Neutrophil (primary cell): ENCODE measurements at regions not wholly inside any gene's neighbourhood (a gene's known extent, or its start where the extent isn't known, plus 50 kb on each side); places are given as distances from the start of the nearest gene placed in this dataset.

Experiments
- H3K27ac ChIP-seq: fragments of 200-600 bp; sonication (generic); 2 replicates; pipeline ENCODE4 v1.5.1; 2016; ENCODE audit warnings: mild to moderate bottlenecking, moderate library complexity
- H3K27me3 ChIP-seq: fragments of 200-600 bp; sonication (generic); 2 replicates; pipeline ENCODE4 v1.6.0; 2016; ENCODE audit warnings: mild to moderate bottlenecking
- H3K36me3 ChIP-seq: fragments of 200-600 bp; sonication (generic); 2 replicates; pipeline ENCODE4 v1.5.1; 2017
- H3K4me1 ChIP-seq, 2 experiments: fragments of 200-600 bp in 1 of 2; sonication (generic) in 1 of 2; 1 replicate in 1 of 2; 2 replicates in 1 of 2; pipeline versions ENCODE4 v1.5.1 to v1.6.1; 2013 to 2016; ENCODE audit warnings: low read depth in 1 of 2, low read length in 1 of 2, mild to moderate bottlenecking in 1 of 2, moderate library complexity in 1 of 2; ENCODE audit not compliant: control insufficient read depth in 1 of 2, insufficient read depth in 1 of 2
- H3K4me3 ChIP-seq, 2 experiments: fragments of 200-600 bp in 1 of 2; sonication (generic) in 1 of 2; 1 replicate in 1 of 2; 2 replicates in 1 of 2; pipeline ENCODE4 v1.5.1; 2013 to 2016; ENCODE audit warnings: low read depth in 1 of 2, low read length in 1 of 2, mild to moderate bottlenecking in 1 of 2, moderate library complexity in 1 of 2
- H3K9me3 ChIP-seq: fragments of 200-600 bp; sonication (generic); 2 replicates; pipeline ENCODE4 v1.5.1; 2016
- TF ChIP-seq, protein P1 (sequence below): fragments of 200-600 bp; sonication (generic); IDR thresholded peaks from 2 replicates; pipeline ENCODE4 v1.5.1; 2016; ENCODE audit warnings: antibody characterized with exemption

GRCh38 chr4:19496756-19497155, 754.9 kb upstream of the SLIT2 start:
- Histone ChIP-seq H3K27ac (no peak overlapping the region), H3K36me3 (no peaks in the 10 kb centered on the region), H3K9me3 (no peaks in the 10 kb centered on the region), H3K4me1 (no peaks in the 10 kb centered on the region), H3K27me3 (no peaks in the 10 kb centered on the region), H3K4me3 (no peak overlapping the region)
- TF ChIP-seq, protein P1, sequence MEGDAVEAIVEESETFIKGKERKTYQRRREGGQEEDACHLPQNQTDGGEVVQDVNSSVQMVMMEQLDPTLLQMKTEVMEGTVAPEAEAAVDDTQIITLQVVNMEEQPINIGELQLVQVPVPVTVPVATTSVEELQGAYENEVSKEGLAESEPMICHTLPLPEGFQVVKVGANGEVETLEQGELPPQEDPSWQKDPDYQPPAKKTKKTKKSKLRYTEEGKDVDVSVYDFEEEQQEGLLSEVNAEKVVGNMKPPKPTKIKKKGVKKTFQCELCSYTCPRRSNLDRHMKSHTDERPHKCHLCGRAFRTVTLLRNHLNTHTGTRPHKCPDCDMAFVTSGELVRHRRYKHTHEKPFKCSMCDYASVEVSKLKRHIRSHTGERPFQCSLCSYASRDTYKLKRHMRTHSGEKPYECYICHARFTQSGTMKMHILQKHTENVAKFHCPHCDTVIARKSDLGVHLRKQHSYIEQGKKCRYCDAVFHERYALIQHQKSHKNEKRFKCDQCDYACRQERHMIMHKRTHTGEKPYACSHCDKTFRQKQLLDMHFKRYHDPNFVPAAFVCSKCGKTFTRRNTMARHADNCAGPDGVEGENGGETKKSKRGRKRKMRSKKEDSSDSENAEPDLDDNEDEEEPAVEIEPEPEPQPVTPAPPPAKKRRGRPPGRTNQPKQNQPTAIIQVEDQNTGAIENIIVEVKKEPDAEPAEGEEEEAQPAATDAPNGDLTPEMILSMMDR, result no peak

GRCh38 chr4:19494961-19495360, 756.7 kb upstream of the SLIT2 start:
- TF ChIP-seq, protein P1, result no peak
- Histone ChIP-seq H3K4me3 (no peak overlapping the region), H3K4me1 (no peaks in the 10 kb centered on the region), H3K36me3 (no peaks in the 10 kb centered on the region), H3K27ac (no peak overlapping the region), H3K27me3 (no peaks in the 10 kb centered on the region), H3K9me3 (no peaks in the 10 kb centered on the region)

GRCh38 chr4:19492606-19493005, 759.1 kb upstream of the SLIT2 start:
- Histone ChIP-seq H3K27me3 (no peaks in the 10 kb centered on the region), H3K9me3 (no peaks in the 10 kb centered on the region), H3K36me3 (no peaks in the 10 kb centered on the region), H3K4me3 (no peak overlapping the region), H3K27ac (no peak overlapping the region), H3K4me1 (no peaks in the 10 kb centered on the region)
- TF ChIP-seq, protein P1, result no peak

DNA sequence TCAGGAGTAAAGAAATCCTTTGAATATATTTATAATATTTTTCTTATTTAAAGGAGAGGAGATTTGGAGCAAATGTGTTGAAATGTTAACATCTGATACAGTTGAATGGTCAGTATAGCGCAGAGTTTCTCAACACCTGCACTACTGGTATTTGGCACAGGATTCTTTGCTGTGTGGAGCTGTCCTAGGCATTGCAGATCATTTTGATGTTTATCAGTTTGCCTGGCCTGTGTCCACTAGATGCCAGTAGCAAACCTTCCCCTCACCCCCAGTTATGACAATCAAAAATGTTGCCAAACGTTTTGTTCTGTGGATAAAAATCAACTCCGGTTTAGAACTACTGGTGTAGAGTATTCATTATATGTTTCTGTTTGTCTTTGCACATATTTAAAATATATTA, 765.3 kb upstream of the SLIT2 start:
- Histone ChIP-seq H3K27ac (no peak overlapping the region), H3K9me3 (no peaks in the 10 kb centered on the region), H3K27me3 (no peaks in the 10 kb centered on the region), H3K36me3 (no peaks in the 10 kb centered on the region), H3K4me1 (no peaks in the 10 kb centered on the region), H3K4me3 (no peak overlapping the region)
- TF ChIP-seq, protein P1, result no peak

DNA sequence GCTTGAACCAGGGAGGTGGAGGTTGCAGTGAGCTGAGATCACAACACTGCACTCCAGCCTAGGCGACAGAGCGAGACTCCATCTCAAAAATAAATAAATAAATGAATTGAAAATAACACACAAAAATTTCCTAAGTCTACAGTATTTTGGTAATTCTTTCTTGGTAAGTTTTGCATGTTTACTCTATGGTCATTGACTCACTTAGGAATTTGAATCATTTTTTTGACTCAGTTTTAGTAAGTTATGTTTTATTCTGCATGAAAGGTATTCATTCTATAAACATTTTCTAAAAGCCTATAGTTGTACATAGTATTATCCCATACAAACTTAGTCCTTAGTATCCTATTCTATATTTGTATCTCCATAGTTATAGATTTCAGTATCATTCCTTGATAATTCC, 772.9 kb upstream of the SLIT2 start:
- no peaks in the 10 kb centered on the region for H3K4me1 ChIP-seq
- H3K27ac ChIP-seq, result no peak overlapping the region
- H3K36me3 ChIP-seq, result no peaks in the 10 kb centered on the region
- H3K27me3 ChIP-seq, result no peaks in the 10 kb centered on the region
- H3K4me3 ChIP-seq, result no peak overlapping the region
- TF ChIP-seq, protein P1, result no peak
- no peaks in the 10 kb centered on the region for H3K9me3 ChIP-seq

DNA sequence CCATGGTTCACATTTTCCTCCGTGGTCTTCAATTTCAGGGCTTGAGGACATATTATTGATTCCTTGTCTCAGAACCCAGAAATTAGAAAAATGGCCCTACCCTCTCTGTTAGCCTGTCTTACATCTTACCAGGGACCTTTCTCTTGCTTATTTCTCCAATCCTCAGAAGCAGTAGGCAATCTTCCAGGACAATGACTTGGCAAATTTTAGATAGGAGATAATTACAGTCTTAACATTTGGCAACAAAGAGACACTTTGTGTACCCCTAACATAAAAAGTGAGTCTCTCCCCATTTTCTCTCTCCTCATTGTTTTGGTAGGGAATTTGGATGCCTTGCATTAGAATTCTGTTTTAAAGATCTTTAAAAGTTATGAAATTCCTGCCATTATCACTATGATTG, 778.1 kb upstream of the SLIT2 start:
- Histone ChIP-seq H3K9me3 (no peaks in the 10 kb centered on the region), H3K4me1 (no peaks in the 10 kb centered on the region), H3K27ac (no peak overlapping the region), H3K27me3 (no peaks in the 10 kb centered on the region), H3K4me3 (no peak overlapping the region), H3K36me3 (no peaks in the 10 kb centered on the region)
- TF ChIP-seq, protein P1, result no peak
